WTC11 (cell line): ENCODE measurements at regions not wholly inside any gene's neighbourhood (a gene's known extent, or its start where the extent isn't known, plus 50 kb on each side); places are given as distances from the start of the nearest gene placed in this dataset.

Experiments used
- ATAC-seq: fragments of 200-7000 bp; cut with Tn5 transposase; 2 replicates; pipeline ENCODE4 v1.10.0; 2021; ENCODE audit warnings: mild to moderate bottlenecking, moderate library complexity
- CTCF ChIA-PET: fragments of 300-600 bp; sonication (Branson Sonifier 250); formaldehyde crosslinking; loops from one replicate; lab custom pipeline; 2021; ENCODE audit warnings: antibody characterized with exemption; lab: Charles Lee
- POLR2A ChIA-PET: fragments of 350-600 bp; sonication (Branson Sonifier 250); formaldehyde crosslinking; loops from one replicate; lab custom pipeline; 2021; ENCODE audit warnings: antibody characterized with exemption; lab: Charles Lee
- DNase-seq: peaks from one replicate; pipeline ENCODE4 v3.0.0; 2021; ENCODE audit warnings: low spot score
- H3K27ac Mint-ChIP-seq: 2 replicates; pipeline ENCODE4 v1.8.0; 2021; ENCODE audit warnings: mixed read lengths
- H3K27me3 Mint-ChIP-seq: 2 replicates; pipeline ENCODE4 v1.8.0; 2021; ENCODE audit warnings: low read depth, mild to moderate bottlenecking, moderate library complexity, mixed read lengths
- H3K36me3 Mint-ChIP-seq: 2 replicates; pipeline ENCODE4 v1.8.0; 2021; ENCODE audit warnings: mixed read lengths
- H3K4me1 Mint-ChIP-seq: 2 replicates; pipeline ENCODE4 v1.8.0; 2022; ENCODE audit warnings: mixed read lengths
- H3K4me3 Mint-ChIP-seq: 2 replicates; pipeline ENCODE4 v1.8.0; 2021; ENCODE audit warnings: mild to moderate bottlenecking, moderate library complexity, mixed read lengths
- H3K9me3 Mint-ChIP-seq: 2 replicates; pipeline ENCODE4 v1.8.0; 2021; ENCODE audit warnings: mixed read lengths
- CBFB ChIP-seq: sonication (generic); formaldehyde crosslinking; IDR thresholded peaks from 2 replicates; pipeline ENCODE4 v1.8.1; 2022; ENCODE audit warnings: mild to moderate bottlenecking, low read depth, missing genetic modification reagents
- IRF2 ChIP-seq: sonication (generic); formaldehyde crosslinking; IDR thresholded peaks from 2 replicates; pipeline ENCODE4 v1.8.0; 2022; ENCODE audit warnings: low read depth, missing genetic modification reagents, borderline replicate concordance
- NR3C1 ChIP-seq: sonication (generic); formaldehyde crosslinking; conservative IDR thresholded peaks from 2 replicates; pipeline ENCODE4 v1.8.1; 2023; ENCODE audit warnings: low read depth, mild to moderate bottlenecking, missing genetic modification reagents
- SP1 ChIP-seq: sonication (generic); formaldehyde crosslinking; conservative IDR thresholded peaks from 2 replicates; pipeline ENCODE4 v1.8.1; 2022; ENCODE audit warnings: missing genetic modification reagents
- TF ChIP-seq, protein P1 (sequence below): fragments of 250-450 bp; sonication (Bioruptor Pico); IDR thresholded peaks from 2 replicates; pipeline ENCODE4 v2.1.2; 2022; ENCODE audit warnings: mild to moderate bottlenecking, moderate library complexity
- TF ChIP-seq, protein P2 (sequence below): sonication (generic); formaldehyde crosslinking; IDR thresholded peaks from 2 replicates; pipeline ENCODE4 v1.8.0; 2023; ENCODE audit warnings: missing genetic modification reagents, mild to moderate bottlenecking, borderline replicate concordance
- TF ChIP-seq, protein P3 (sequence below): sonication (generic); formaldehyde crosslinking; IDR thresholded peaks from 2 replicates; pipeline ENCODE4 v1.8.0; 2022; ENCODE audit warnings: mild to moderate bottlenecking, missing genetic modification reagents
- TF ChIP-seq, protein P4 (sequence below): fragments of 200-600 bp; IDR thresholded peaks from 2 replicates; pipeline ENCODE4 v1.8.0; 2022; ENCODE audit warnings: antibody characterized with exemption
- TF ChIP-seq, protein P5 (sequence below): sonication (generic); formaldehyde crosslinking; IDR thresholded peaks from 2 replicates; pipeline ENCODE4 v1.8.0; 2023; ENCODE audit warnings: mild to moderate bottlenecking, missing genetic modification reagents
- TF ChIP-seq, protein P6 (sequence below): fragments of 250-450 bp; sonication (Bioruptor Pico); IDR thresholded peaks from 2 replicates; pipeline ENCODE4 v1.9.0; 2021; ENCODE audit warnings: moderate library complexity, mild to moderate bottlenecking, inconsistent platforms, borderline replicate concordance

DNA sequence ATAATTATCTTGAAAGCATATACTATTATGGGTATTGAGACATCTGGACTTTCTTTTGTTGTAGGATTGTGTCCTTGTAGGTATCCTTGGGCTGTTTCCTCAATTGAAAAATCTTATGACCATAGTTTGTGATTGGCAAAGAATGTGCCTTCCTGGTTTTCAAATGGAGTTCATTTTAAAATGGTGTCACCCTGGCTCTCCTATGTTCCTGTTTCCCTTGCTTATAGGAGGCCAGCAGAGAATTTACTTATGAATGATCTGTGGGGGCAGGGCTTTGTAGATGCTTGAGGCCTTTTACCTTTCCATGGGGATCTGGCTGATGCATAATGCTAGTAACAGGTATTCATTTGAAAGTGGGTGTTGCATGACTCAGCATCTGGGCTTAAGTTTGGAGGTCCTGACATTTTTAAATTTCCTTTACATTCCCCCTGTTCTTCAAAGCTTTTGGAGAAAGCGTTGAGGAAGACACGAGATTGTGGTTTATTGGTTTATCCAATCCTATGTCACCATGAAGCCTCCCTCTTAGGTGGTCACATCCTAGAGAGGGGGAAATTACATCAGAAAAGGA lies 135.0 kb upstream of the PROKR2 start:
- H3K4me3 Mint-ChIP-seq, result no peak overlapping the region
- H3K27me3 Mint-ChIP-seq, result no peaks in the 10 kb centered on the region; the same call in 1 of the 2 replicates
- H3K36me3 Mint-ChIP-seq, result peaks cover 15% of the 10 kb centered on the region
- CTCF ChIA-PET, result interaction anchor here (0.7 kb wide), 1 partner anchor 14 kb away, joined by 6 read pairs; no protein-coding TSS in a partner anchor
- TF ChIP-seq, protein P1, sequence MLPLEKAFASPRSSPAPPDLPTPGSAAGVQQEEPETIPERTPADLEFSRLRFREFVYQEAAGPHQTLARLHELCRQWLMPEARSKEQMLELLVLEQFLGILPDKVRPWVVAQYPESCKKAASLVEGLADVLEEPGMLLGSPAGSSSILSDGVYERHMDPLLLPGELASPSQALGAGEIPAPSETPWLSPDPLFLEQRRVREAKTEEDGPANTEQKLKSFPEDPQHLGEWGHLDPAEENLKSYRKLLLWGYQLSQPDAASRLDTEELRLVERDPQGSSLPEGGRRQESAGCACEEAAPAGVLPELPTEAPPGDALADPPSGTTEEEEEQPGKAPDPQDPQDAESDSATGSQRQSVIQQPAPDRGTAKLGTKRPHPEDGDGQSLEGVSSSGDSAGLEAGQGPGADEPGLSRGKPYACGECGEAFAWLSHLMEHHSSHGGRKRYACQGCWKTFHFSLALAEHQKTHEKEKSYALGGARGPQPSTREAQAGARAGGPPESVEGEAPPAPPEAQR, result 0 out of 2 replicates have a peak, but pooled peaks have one; percentile 25
- TF ChIP-seq, protein P2, sequence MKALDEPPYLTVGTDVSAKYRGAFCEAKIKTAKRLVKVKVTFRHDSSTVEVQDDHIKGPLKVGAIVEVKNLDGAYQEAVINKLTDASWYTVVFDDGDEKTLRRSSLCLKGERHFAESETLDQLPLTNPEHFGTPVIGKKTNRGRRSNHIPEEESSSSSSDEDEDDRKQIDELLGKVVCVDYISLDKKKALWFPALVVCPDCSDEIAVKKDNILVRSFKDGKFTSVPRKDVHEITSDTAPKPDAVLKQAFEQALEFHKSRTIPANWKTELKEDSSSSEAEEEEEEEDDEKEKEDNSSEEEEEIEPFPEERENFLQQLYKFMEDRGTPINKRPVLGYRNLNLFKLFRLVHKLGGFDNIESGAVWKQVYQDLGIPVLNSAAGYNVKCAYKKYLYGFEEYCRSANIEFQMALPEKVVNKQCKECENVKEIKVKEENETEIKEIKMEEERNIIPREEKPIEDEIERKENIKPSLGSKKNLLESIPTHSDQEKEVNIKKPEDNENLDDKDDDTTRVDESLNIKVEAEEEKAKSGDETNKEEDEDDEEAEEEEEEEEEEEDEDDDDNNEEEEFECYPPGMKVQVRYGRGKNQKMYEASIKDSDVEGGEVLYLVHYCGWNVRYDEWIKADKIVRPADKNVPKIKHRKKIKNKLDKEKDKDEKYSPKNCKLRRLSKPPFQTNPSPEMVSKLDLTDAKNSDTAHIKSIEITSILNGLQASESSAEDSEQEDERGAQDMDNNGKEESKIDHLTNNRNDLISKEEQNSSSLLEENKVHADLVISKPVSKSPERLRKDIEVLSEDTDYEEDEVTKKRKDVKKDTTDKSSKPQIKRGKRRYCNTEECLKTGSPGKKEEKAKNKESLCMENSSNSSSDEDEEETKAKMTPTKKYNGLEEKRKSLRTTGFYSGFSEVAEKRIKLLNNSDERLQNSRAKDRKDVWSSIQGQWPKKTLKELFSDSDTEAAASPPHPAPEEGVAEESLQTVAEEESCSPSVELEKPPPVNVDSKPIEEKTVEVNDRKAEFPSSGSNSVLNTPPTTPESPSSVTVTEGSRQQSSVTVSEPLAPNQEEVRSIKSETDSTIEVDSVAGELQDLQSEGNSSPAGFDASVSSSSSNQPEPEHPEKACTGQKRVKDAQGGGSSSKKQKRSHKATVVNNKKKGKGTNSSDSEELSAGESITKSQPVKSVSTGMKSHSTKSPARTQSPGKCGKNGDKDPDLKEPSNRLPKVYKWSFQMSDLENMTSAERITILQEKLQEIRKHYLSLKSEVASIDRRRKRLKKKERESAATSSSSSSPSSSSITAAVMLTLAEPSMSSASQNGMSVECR (CRISPR knock-in tag), result no peak
- TF ChIP-seq, all 79 proteins: peak for 1
- ATAC-seq (no peak), DNase-seq (no peak)
- POLR2A ChIA-PET, result no interaction called here
- peaks cover 20% of the 10 kb centered on the region for H3K4me1 Mint-ChIP-seq
- peaks cover 16% of the 10 kb centered on the region for H3K9me3 Mint-ChIP-seq
- H3K27ac Mint-ChIP-seq, result no peak overlapping the region

DNA sequence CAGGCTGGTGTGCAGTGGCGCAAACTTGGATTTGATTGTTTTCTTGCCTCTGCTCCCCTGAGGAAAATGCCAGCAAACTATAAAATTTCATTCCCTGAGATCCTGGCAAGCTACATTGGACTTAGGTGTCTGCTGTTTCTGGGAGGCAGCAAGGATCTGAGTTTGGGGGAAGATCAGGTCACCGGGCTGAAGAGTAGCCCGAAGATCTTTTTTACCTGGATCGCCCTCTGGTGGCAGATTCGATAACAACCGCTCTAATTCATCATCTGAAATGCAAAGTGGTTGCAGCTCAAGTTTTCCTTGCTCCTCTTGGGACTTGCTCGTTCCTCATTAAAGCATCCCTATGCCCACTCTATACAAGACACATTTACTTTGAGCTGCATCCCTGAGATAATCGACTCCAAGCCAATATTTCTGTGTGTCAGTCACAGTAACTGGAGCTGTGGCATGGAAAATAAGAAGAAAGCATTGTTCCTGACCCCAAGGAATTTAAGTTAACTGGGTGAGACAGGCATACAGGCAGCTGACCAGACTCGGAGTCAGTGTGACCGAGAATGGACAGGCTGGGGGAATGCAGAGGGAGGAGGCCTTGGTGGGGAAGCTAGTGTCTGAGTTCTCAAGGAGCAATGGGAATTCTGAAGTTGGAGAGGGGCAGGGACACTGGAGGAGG lies 131.8 kb upstream of the PROKR2 start:
- DNase-seq (peak; percentile 82), ATAC-seq (peak; percentile 91)
- Mint-ChIP-seq H3K27ac (peak overlapping the region; percentile 35; the same call in 1 of the 2 replicates), H3K27me3 (no peaks in the 10 kb centered on the region; the same call in 1 of the 2 replicates), H3K36me3 (peaks cover 11% of the 10 kb centered on the region), H3K4me3 (no peak overlapping the region), H3K4me1 (peaks cover 20% of the 10 kb centered on the region), H3K9me3 (peaks cover 9% of the 10 kb centered on the region)
- CTCF ChIA-PET, result interaction anchor here (0.7 to 6.3 kb wide), 28 partner anchors 12 to 401 kb away, joined by 3 to 74 read pairs (median 4); partner anchors contain the start of genes CDS2 and PROKR2
- POLR2A ChIA-PET, result interaction anchor here (0.6 to 1.1 kb wide), 2 partner anchors 228 to 252 kb away, joined by 3 read pairs; no protein-coding TSS in a partner anchor
- TF ChIP-seq, protein P3, sequence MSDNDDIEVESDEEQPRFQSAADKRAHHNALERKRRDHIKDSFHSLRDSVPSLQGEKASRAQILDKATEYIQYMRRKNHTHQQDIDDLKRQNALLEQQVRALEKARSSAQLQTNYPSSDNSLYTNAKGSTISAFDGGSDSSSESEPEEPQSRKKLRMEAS (CRISPR knock-in tag), result 0 out of 2 replicates have a peak, but pooled peaks have one; percentile 23
- TF ChIP-seq SP1 (no peak), IRF2 (CRISPR knock-in tag) (no peak), CBFB (CRISPR knock-in tag) (no peak), NR3C1 (no peak)
- TF ChIP-seq, protein P4, sequence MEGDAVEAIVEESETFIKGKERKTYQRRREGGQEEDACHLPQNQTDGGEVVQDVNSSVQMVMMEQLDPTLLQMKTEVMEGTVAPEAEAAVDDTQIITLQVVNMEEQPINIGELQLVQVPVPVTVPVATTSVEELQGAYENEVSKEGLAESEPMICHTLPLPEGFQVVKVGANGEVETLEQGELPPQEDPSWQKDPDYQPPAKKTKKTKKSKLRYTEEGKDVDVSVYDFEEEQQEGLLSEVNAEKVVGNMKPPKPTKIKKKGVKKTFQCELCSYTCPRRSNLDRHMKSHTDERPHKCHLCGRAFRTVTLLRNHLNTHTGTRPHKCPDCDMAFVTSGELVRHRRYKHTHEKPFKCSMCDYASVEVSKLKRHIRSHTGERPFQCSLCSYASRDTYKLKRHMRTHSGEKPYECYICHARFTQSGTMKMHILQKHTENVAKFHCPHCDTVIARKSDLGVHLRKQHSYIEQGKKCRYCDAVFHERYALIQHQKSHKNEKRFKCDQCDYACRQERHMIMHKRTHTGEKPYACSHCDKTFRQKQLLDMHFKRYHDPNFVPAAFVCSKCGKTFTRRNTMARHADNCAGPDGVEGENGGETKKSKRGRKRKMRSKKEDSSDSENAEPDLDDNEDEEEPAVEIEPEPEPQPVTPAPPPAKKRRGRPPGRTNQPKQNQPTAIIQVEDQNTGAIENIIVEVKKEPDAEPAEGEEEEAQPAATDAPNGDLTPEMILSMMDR, result peak; percentile 68
- TF ChIP-seq, protein P5, sequence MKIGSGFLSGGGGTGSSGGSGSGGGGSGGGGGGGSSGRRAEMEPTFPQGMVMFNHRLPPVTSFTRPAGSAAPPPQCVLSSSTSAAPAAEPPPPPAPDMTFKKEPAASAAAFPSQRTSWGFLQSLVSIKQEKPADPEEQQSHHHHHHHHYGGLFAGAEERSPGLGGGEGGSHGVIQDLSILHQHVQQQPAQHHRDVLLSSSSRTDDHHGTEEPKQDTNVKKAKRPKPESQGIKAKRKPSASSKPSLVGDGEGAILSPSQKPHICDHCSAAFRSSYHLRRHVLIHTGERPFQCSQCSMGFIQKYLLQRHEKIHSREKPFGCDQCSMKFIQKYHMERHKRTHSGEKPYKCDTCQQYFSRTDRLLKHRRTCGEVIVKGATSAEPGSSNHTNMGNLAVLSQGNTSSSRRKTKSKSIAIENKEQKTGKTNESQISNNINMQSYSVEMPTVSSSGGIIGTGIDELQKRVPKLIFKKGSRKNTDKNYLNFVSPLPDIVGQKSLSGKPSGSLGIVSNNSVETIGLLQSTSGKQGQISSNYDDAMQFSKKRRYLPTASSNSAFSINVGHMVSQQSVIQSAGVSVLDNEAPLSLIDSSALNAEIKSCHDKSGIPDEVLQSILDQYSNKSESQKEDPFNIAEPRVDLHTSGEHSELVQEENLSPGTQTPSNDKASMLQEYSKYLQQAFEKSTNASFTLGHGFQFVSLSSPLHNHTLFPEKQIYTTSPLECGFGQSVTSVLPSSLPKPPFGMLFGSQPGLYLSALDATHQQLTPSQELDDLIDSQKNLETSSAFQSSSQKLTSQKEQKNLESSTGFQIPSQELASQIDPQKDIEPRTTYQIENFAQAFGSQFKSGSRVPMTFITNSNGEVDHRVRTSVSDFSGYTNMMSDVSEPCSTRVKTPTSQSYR (CRISPR knock-in tag), result no peak
- TF ChIP-seq, protein P6, sequence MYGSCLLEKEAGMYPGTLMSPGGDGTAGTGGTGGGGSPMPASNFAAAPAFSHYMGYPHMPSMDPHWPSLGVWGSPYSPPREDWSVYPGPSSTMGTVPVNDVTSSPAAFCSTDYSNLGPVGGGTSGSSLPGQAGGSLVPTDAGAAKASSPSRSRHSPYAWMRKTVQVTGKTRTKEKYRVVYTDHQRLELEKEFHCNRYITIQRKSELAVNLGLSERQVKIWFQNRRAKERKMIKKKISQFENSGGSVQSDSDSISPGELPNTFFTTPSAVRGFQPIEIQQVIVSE (CRISPR knock-in tag), result no peak
